IgD-negative memory B cell (primary cell): ENCODE measurements at regions not wholly inside any gene's neighbourhood (a gene's known extent, or its start where the extent isn't known, plus 50 kb on each side); places are given as distances from the start of the nearest gene placed in this dataset.

ENCODE experiments used
- H3K27ac Mint-ChIP-seq, 3 donors: one replicate each; pipeline ENCODE4 v1.8.0; 2020 to 2022; ENCODE audit warnings: mild to moderate bottlenecking in 3 of 3, mixed read lengths in 3 of 3, moderate library complexity in 1 of 3
- H3K27me3 Mint-ChIP-seq: one replicate; pipeline ENCODE4 v1.8.0; 2021; ENCODE audit warnings: mixed read lengths
- H3K36me3 Mint-ChIP-seq: one replicate; pipeline ENCODE4 v1.8.0; 2020; ENCODE audit warnings: mild to moderate bottlenecking, mixed read lengths
- H3K4me1 Mint-ChIP-seq, 3 donors: one replicate each; pipeline ENCODE4 v1.8.0; 2020 to 2022; ENCODE audit warnings: mixed read lengths in 3 of 3, mild to moderate bottlenecking in 1 of 3
- H3K4me3 Mint-ChIP-seq, 4 donors: one replicate each; pipeline ENCODE4 v1.8.0; 2020 to 2022; ENCODE audit warnings: mild to moderate bottlenecking in 4 of 4, mixed read lengths in 4 of 4, moderate library complexity in 3 of 4
- H3K9me3 Mint-ChIP-seq, 3 donors: one replicate each; pipeline ENCODE4 v1.8.0; 2020 to 2021; ENCODE audit warnings: mixed read lengths in 3 of 3, mild to moderate bottlenecking in 1 of 3

GRCh38 chr15:91514147-91514546 is 339.4 kb upstream of the SLCO3A1 start:
- no peaks in the 10 kb centered on the region for H3K4me1 Mint-ChIP-seq
- H3K4me3 Mint-ChIP-seq: no peak overlapping the region
- no peaks in the 10 kb centered on the region for H3K36me3 Mint-ChIP-seq
- peaks cover 5% of the 10 kb centered on the region for H3K27me3 Mint-ChIP-seq
- no peak overlapping the region for H3K27ac Mint-ChIP-seq
- no peaks in the 10 kb centered on the region for H3K9me3 Mint-ChIP-seq

GRCh38 chr15:91515188-91515754 is 338.2 kb upstream of the SLCO3A1 start:
- no peaks in the 10 kb centered on the region for H3K36me3 Mint-ChIP-seq
- no peaks in the 10 kb centered on the region for H3K9me3 Mint-ChIP-seq
- no peaks in the 10 kb centered on the region for H3K27me3 Mint-ChIP-seq
- H3K27ac Mint-ChIP-seq: no peak overlapping the region
- no peaks in the 10 kb centered on the region for H3K4me1 Mint-ChIP-seq
- no peak overlapping the region for H3K4me3 Mint-ChIP-seq

GRCh38 chr15:91516866-91517265 is 336.6 kb upstream of the SLCO3A1 start:
- Mint-ChIP-seq H3K4me3 (no peak overlapping the region), H3K27ac (no peak overlapping the region), H3K27me3 (no peaks in the 10 kb centered on the region), H3K36me3 (no peaks in the 10 kb centered on the region), H3K4me1 (no peaks in the 10 kb centered on the region), H3K9me3 (no peaks in the 10 kb centered on the region)

- Mint-ChIP-seq H3K4me3 (no peak overlapping the region), H3K9me3 (no peaks in the 10 kb centered on the region), H3K27ac (peak overlapping the region in 1 of 3 donors; percentile 16), H3K36me3 (no peaks in the 10 kb centered on the region), H3K4me1 (no peaks in the 10 kb centered on the region), H3K27me3 (no peaks in the 10 kb centered on the region)
These were observed 335.9 kb upstream of the SLCO3A1 start for GRCh38 chr15:91517491-91518200.

GRCh38 chr15:91520850-91521249 is 332.7 kb upstream of the SLCO3A1 start:
- Mint-ChIP-seq H3K27ac (no peak overlapping the region), H3K4me3 (no peak overlapping the region), H3K27me3 (no peaks in the 10 kb centered on the region)

GRCh38 chr15:91521548-91521947 is 332.0 kb upstream of the SLCO3A1 start:
- no peaks in the 10 kb centered on the region for H3K9me3 Mint-ChIP-seq
- no peaks in the 10 kb centered on the region for H3K36me3 Mint-ChIP-seq
- no peaks in the 10 kb centered on the region for H3K4me1 Mint-ChIP-seq
- H3K27ac Mint-ChIP-seq: no peak overlapping the region
- no peak overlapping the region for H3K4me3 Mint-ChIP-seq
- H3K27me3 Mint-ChIP-seq: no peaks in the 10 kb centered on the region

More at GRCh38 chr15:91520850-91521249, 332.7 kb upstream of the SLCO3A1 start:
- no peaks in the 10 kb centered on the region for H3K4me1 Mint-ChIP-seq
- H3K36me3 Mint-ChIP-seq: no peaks in the 10 kb centered on the region
- no peaks in the 10 kb centered on the region for H3K9me3 Mint-ChIP-seq

GRCh38 chr15:91521996-91522395 is 331.5 kb upstream of the SLCO3A1 start:
- Mint-ChIP-seq H3K9me3 (no peaks in the 10 kb centered on the region), H3K27ac (no peak overlapping the region), H3K36me3 (no peaks in the 10 kb centered on the region), H3K4me3 (no peak overlapping the region), H3K27me3 (no peaks in the 10 kb centered on the region), H3K4me1 (no peaks in the 10 kb centered on the region)

GRCh38 chr15:91522605-91523332 is 330.7 kb upstream of the SLCO3A1 start:
- Mint-ChIP-seq H3K36me3 (no peaks in the 10 kb centered on the region), H3K4me3 (no peak overlapping the region), H3K27me3 (no peaks in the 10 kb centered on the region), H3K4me1 (no peaks in the 10 kb centered on the region), H3K9me3 (no peaks in the 10 kb centered on the region), H3K27ac (no peak overlapping the region)

GRCh38 chr15:91523596-91523995 is 329.9 kb upstream of the SLCO3A1 start:
- Mint-ChIP-seq H3K36me3 (no peaks in the 10 kb centered on the region), H3K9me3 (no peaks in the 10 kb centered on the region), H3K4me1 (no peaks in the 10 kb centered on the region), H3K27me3 (no peaks in the 10 kb centered on the region), H3K27ac (no peak overlapping the region), H3K4me3 (no peak overlapping the region)

- H3K36me3 Mint-ChIP-seq: no peaks in the 10 kb centered on the region
- no peak overlapping the region for H3K27ac Mint-ChIP-seq
- H3K27me3 Mint-ChIP-seq: no peaks in the 10 kb centered on the region
- H3K4me1 Mint-ChIP-seq: no peaks in the 10 kb centered on the region
- H3K4me3 Mint-ChIP-seq: no peak overlapping the region
- H3K9me3 Mint-ChIP-seq: no peaks in the 10 kb centered on the region
These were observed 329.0 kb upstream of the SLCO3A1 start for GRCh38 chr15:91524534-91524933.

GRCh38 chr15:91525751-91526150 is 327.8 kb upstream of the SLCO3A1 start:
- no peaks in the 10 kb centered on the region for H3K4me1 Mint-ChIP-seq
- no peaks in the 10 kb centered on the region for H3K9me3 Mint-ChIP-seq
- H3K4me3 Mint-ChIP-seq: no peak overlapping the region
- no peak overlapping the region for H3K27ac Mint-ChIP-seq
- no peaks in the 10 kb centered on the region for H3K36me3 Mint-ChIP-seq
- no peaks in the 10 kb centered on the region for H3K27me3 Mint-ChIP-seq

GRCh38 chr15:91526424-91526823 is 327.1 kb upstream of the SLCO3A1 start:
- H3K27ac Mint-ChIP-seq: no peak overlapping the region
- no peaks in the 10 kb centered on the region for H3K36me3 Mint-ChIP-seq
- no peaks in the 10 kb centered on the region for H3K4me1 Mint-ChIP-seq
- H3K9me3 Mint-ChIP-seq: no peaks in the 10 kb centered on the region
- no peak overlapping the region for H3K4me3 Mint-ChIP-seq
- H3K27me3 Mint-ChIP-seq: no peaks in the 10 kb centered on the region

- peaks cover 0 to 3% (median 0%) of the 10 kb centered on the region in 3 donors for H3K9me3 Mint-ChIP-seq
- H3K27ac Mint-ChIP-seq: no peak overlapping the region
These were observed 324.7 kb upstream of the SLCO3A1 start for GRCh38 chr15:91528801-91529200.

GRCh38 chr15:91529534-91529933 is 324.0 kb upstream of the SLCO3A1 start:
- Mint-ChIP-seq H3K36me3 (no peaks in the 10 kb centered on the region), H3K9me3 (peaks cover 0 to 3% (median 0%) of the 10 kb centered on the region in 3 donors), H3K4me1 (no peaks in the 10 kb centered on the region), H3K4me3 (no peak overlapping the region), H3K27ac (no peak overlapping the region), H3K27me3 (no peaks in the 10 kb centered on the region)

More at GRCh38 chr15:91528801-91529200, 324.7 kb upstream of the SLCO3A1 start:
- Mint-ChIP-seq H3K27me3 (no peaks in the 10 kb centered on the region), H3K4me3 (no peak overlapping the region), H3K4me1 (no peaks in the 10 kb centered on the region), H3K36me3 (no peaks in the 10 kb centered on the region)

GRCh38 chr15:91530279-91530678 is 323.2 kb upstream of the SLCO3A1 start:
- Mint-ChIP-seq H3K9me3 (peaks cover 0 to 3% (median 0%) of the 10 kb centered on the region in 3 donors), H3K4me1 (no peaks in the 10 kb centered on the region), H3K27ac (no peak overlapping the region), H3K27me3 (no peaks in the 10 kb centered on the region), H3K4me3 (no peak overlapping the region), H3K36me3 (no peaks in the 10 kb centered on the region)
